OCI-LY7 (cell line): ENCODE measurements at regions not wholly inside any gene's neighbourhood (a gene's known extent, or its start where the extent isn't known, plus 50 kb on each side); places are given as distances from the start of the nearest gene placed in this dataset.

Experiments used
- BruUV-seq: library from RNA; stranded (reverse); fragments of 400-500 nt; replicated peaks from 2 replicates; lab custom pipeline; 2021; lab: Mats Ljungman, UMichigan
- CTCF ChIA-PET: fragments of 300-600 bp; sonication (Branson Sonifier 250); formaldehyde crosslinking; loops from one replicate; lab custom pipeline; 2022; ENCODE audit warnings: antibody characterized with exemption; ENCODE audit not compliant: unreplicated experiment; lab: Charles Lee
- POLR2A ChIA-PET: fragments of 300-600 bp; sonication (Branson Sonifier 250); formaldehyde crosslinking; loops from one replicate; lab custom pipeline; 2022; ENCODE audit warnings: antibody characterized with exemption; lab: Charles Lee
- DNase-seq: peaks from one replicate; pipeline ENCODE4 v3.0.0-alpha.2; 2015; ENCODE audit warnings: low spot score
- H2AFZ ChIP-seq: fragments of 200-600 bp; sonication (generic), shearing (Covaris generic); 2 replicates; pipeline ENCODE4 v1.6.1; 2014; ENCODE audit warnings: mild to moderate bottlenecking, antibody characterized with exemption, low read length, moderate library complexity
- H3K27ac ChIP-seq: fragments of 200-600 bp; sonication (generic); 2 replicates; pipeline ENCODE4 v1.5.1; 2014; ENCODE audit warnings: mixed run types, low read depth, mild to moderate bottlenecking, moderate library complexity, low read length, inconsistent platforms; ENCODE audit not compliant: poor library complexity, severe bottlenecking
- H3K36me3 ChIP-seq: fragments of 200-600 bp; sonication (generic); 2 replicates; pipeline ENCODE4 v1.6.1; 2014; ENCODE audit warnings: mild to moderate bottlenecking, antibody characterized with exemption, low read length, moderate library complexity, mixed read lengths; ENCODE audit not compliant: insufficient read depth
- H3K4me1 ChIP-seq: fragments of 200-600 bp; sonication (generic); 2 replicates; pipeline ENCODE4 v1.5.1; 2014; ENCODE audit warnings: mild to moderate bottlenecking, low read length; ENCODE audit not compliant: insufficient read depth, poor library complexity, severe bottlenecking
- H3K4me2 ChIP-seq: fragments of 200-600 bp; sonication (generic); 2 replicates; pipeline ENCODE4 v1.6.1; 2014; ENCODE audit warnings: mild to moderate bottlenecking, low read length
- H3K4me3 ChIP-seq: fragments of 200-600 bp; sonication (generic); 2 replicates; pipeline ENCODE4 v1.5.1; 2014; ENCODE audit warnings: mild to moderate bottlenecking, low read depth, low read length; ENCODE audit not compliant: poor library complexity, severe bottlenecking
- H3K79me2 ChIP-seq: fragments of 200-600 bp; sonication (generic); 2 replicates; pipeline ENCODE4 v1.6.1; 2016; ENCODE audit warnings: low read depth, mild to moderate bottlenecking, low read length, moderate library complexity, mixed read lengths; ENCODE audit not compliant: insufficient read depth
- H3K9me2 ChIP-seq: fragments of 200-600 bp; sonication (generic); 2 replicates; pipeline ENCODE4 v1.6.1; 2016; ENCODE audit warnings: mild to moderate bottlenecking, low read length, mixed read lengths; ENCODE audit not compliant: insufficient read depth
- H3K9me3 ChIP-seq: fragments of 200-600 bp; sonication (generic); 2 replicates; pipeline ENCODE4 v1.6.1; 2014; ENCODE audit warnings: mild to moderate bottlenecking, mixed run types, low read length, mixed read lengths
- H4K20me1 ChIP-seq: fragments of 200-600 bp; sonication (generic); 2 replicates; pipeline ENCODE4 v1.6.1; 2014; ENCODE audit warnings: mild to moderate bottlenecking, antibody characterized with exemption, low read length, moderate library complexity, mixed read lengths; ENCODE audit not compliant: insufficient read depth
- EZH2phosphoT487 ChIP-seq: fragments of 200-600 bp; sonication (generic); IDR thresholded peaks from 2 replicates; pipeline ENCODE4 v1.6.1; 2018; ENCODE audit warnings: low read depth, borderline replicate concordance, mild to moderate bottlenecking, mixed run types, antibody characterized with exemption, low read length, moderate library complexity, mixed read lengths
- intact Hi-C: fragments of 100-400 bp; cut with micrococcal nuclease; formaldehyde crosslinking; loops from one replicate; pipeline ENCODE4 v1.10.0; 2022; ENCODE audit not compliant: unreplicated experiment
- TF ChIP-seq, protein P1 (sequence below): fragments of 200-600 bp; sonication (generic); conservative IDR thresholded peaks from 2 replicates; pipeline ENCODE4 v1.5.1; 2014; ENCODE audit warnings: mild to moderate bottlenecking, antibody characterized with exemption, low read length, moderate library complexity, mixed read lengths

DNA sequence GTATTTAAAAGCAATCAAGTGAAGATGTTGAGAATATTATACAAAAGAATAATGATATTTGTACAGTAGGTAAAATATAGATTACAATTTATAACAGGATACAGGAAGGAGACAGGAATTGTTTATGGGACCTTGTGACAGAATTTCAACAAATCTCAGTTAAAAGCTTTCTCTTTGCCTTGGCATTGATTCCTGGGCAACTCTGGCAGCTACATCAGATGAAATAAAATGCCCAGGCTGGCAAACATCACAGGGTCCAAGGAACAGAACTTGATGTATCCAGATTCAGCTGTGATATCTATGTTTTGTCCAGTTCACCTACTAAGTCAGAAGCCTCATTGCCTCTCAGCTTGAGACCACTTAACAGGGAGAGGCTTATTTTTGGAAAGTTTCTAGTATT is 473.1 kb downstream of the MCTP2 start:
- POLR2A ChIA-PET: interaction anchor here (0.7 to 1.6 kb wide), 3 partner anchors 15 to 134 kb away, joined by 3 read pairs; no protein-coding TSS in a partner anchor

DNA sequence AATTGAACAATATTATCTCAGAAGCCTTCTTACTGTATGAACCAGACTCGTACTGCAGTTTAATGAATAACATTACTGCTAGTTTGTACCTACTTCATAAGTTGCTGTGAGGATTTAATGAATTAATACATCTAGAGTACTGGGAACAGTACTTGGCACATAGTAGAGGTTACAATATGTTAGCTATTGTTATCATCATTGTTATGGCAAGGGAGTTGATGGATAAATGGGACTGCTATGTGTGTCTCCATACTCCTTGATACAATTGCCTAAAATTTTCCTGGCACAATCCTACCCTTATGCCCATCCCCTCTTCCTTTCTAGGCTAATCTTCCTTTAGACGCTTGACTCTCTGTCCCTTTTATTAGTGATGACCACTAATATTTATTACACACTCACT is 473.6 kb downstream of the MCTP2 start:
- H3K27ac ChIP-seq: no peak overlapping the region
- no peaks in the 10 kb centered on the region for H3K79me2 ChIP-seq
- H3K4me1 ChIP-seq: no peaks in the 10 kb centered on the region
- DNase-seq: no peak
- H2AFZ ChIP-seq: no peak overlapping the region
- ChIA-PET POLR2A (interaction anchor here (0.7 to 1.6 kb wide), 3 partner anchors 14 to 133 kb away, joined by 3 read pairs; no protein-coding TSS in a partner anchor), CTCF (no interaction called here)
- BruUV-seq: no TSS peak
- H3K36me3 ChIP-seq: no peaks in the 10 kb centered on the region
- H3K4me3 ChIP-seq: no peak overlapping the region
- H3K9me3 ChIP-seq: no peaks in the 10 kb centered on the region
- no peak for TF ChIP-seq EZH2phosphoT487
- TF ChIP-seq, protein P1, sequence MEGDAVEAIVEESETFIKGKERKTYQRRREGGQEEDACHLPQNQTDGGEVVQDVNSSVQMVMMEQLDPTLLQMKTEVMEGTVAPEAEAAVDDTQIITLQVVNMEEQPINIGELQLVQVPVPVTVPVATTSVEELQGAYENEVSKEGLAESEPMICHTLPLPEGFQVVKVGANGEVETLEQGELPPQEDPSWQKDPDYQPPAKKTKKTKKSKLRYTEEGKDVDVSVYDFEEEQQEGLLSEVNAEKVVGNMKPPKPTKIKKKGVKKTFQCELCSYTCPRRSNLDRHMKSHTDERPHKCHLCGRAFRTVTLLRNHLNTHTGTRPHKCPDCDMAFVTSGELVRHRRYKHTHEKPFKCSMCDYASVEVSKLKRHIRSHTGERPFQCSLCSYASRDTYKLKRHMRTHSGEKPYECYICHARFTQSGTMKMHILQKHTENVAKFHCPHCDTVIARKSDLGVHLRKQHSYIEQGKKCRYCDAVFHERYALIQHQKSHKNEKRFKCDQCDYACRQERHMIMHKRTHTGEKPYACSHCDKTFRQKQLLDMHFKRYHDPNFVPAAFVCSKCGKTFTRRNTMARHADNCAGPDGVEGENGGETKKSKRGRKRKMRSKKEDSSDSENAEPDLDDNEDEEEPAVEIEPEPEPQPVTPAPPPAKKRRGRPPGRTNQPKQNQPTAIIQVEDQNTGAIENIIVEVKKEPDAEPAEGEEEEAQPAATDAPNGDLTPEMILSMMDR: no peak
- intact Hi-C loops: no loop called here
- H3K4me2 ChIP-seq: no peak overlapping the region
- H4K20me1 ChIP-seq: no peaks in the 10 kb centered on the region
- H3K9me2 ChIP-seq: no peaks in the 10 kb centered on the region; the same call in 1 of the 2 replicates

More for the DNA sequence above, 473.1 kb downstream of the MCTP2 start:
- no peak for DNase-seq
- intact Hi-C loops: no loop called here
- TF ChIP-seq EZH2phosphoT487: no peak
- TF ChIP-seq, protein P1: no peak
- Histone ChIP-seq H3K4me2 (no peak overlapping the region), H3K36me3 (no peaks in the 10 kb centered on the region), H3K4me3 (no peak overlapping the region), H3K9me2 (no peaks in the 10 kb centered on the region; the same call in 1 of the 2 replicates), H3K27ac (no peak overlapping the region), H4K20me1 (no peaks in the 10 kb centered on the region), H3K4me1 (no peaks in the 10 kb centered on the region), H2AFZ (no peak overlapping the region), H3K9me3 (no peaks in the 10 kb centered on the region), H3K79me2 (no peaks in the 10 kb centered on the region)
- BruUV-seq: no TSS peak
- CTCF ChIA-PET: no interaction called here

DNA sequence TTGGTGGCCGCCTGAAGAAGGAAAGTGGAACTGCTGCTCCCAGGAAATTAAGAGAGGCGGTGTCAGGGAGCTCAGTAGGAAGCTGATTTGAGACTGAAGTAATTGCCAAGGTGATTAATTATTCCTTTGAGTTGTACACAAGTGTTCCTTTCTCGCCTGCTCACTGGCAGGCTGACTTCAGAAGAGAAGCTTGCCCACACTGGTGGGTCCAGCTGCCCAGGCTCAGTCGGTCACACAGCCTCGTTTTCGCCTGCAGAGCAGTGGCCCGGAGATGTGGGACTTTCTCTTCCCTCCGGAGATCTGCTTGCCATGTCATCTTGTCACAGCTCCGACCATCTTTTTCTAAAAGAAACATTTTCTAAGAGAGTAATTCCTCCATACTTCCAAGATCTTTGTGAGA is 478.0 kb downstream of the MCTP2 start:
- Histone ChIP-seq H4K20me1 (no peaks in the 10 kb centered on the region), H3K27ac (no peak overlapping the region), H3K36me3 (no peaks in the 10 kb centered on the region), H2AFZ (no peak overlapping the region), H3K4me2 (no peak overlapping the region), H3K79me2 (no peaks in the 10 kb centered on the region), H3K4me3 (no peak overlapping the region), H3K9me2 (no peaks in the 10 kb centered on the region; the same call in 1 of the 2 replicates), H3K4me1 (no peaks in the 10 kb centered on the region), H3K9me3 (no peaks in the 10 kb centered on the region)
- no peak for TF ChIP-seq EZH2phosphoT487
- TF ChIP-seq, protein P1: no peak
- DNase-seq: no peak
- intact Hi-C loops: no loop called here
- CTCF ChIA-PET: no interaction called here
- no TSS peak for BruUV-seq
- POLR2A ChIA-PET: interaction anchor here (1.6 kb wide), 1 partner anchor 14 kb away, joined by 4 read pairs; no protein-coding TSS in a partner anchor
